ENCODE measurements at regions not wholly inside any gene's neighbourhood (a gene's known extent, or its start where the extent isn't known, plus 50 kb on each side); places are given as distances from the start of the nearest gene placed in this dataset.

DNA sequence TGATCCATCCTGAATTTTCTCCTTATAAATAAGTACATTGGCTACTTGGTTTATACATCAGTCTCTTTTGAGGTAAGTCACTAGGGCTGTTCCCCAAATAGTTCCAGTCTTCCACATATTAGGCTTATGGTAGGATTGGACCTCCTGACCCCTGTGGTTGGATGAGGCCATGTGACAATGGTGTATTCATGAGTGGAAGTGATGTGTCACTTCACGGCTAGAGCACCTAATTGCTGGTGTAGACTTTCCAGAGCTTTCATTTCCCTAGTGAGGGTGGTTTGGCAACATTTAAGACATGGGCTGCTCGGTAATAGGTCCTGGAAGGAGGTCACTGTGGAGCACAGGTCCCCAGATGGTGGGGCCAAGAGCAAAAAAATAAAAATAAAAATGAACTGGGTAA is 141.2 kb upstream of the ABCB5 start:
- TF ChIP-seq, protein P1, sequence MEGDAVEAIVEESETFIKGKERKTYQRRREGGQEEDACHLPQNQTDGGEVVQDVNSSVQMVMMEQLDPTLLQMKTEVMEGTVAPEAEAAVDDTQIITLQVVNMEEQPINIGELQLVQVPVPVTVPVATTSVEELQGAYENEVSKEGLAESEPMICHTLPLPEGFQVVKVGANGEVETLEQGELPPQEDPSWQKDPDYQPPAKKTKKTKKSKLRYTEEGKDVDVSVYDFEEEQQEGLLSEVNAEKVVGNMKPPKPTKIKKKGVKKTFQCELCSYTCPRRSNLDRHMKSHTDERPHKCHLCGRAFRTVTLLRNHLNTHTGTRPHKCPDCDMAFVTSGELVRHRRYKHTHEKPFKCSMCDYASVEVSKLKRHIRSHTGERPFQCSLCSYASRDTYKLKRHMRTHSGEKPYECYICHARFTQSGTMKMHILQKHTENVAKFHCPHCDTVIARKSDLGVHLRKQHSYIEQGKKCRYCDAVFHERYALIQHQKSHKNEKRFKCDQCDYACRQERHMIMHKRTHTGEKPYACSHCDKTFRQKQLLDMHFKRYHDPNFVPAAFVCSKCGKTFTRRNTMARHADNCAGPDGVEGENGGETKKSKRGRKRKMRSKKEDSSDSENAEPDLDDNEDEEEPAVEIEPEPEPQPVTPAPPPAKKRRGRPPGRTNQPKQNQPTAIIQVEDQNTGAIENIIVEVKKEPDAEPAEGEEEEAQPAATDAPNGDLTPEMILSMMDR (IDR thresholded peaks at IDR 0.05) = no peak
- TF ChIP-seq POLR2A (IDR thresholded peaks at IDR 0.05) = no peak
